Neural cell (in vitro differentiated cells): ENCODE measurements at regions not wholly inside any gene's neighbourhood (a gene's known extent, or its start where the extent isn't known, plus 50 kb on each side); places are given as distances from the start of the nearest gene placed in this dataset.

Experiments
- H2AFZ ChIP-seq: fragments of 200-600, 300-800 bp; sonication (generic), shearing (Covaris generic); 2 replicates; pipeline ENCODE4 v1.6.0; 2014; ENCODE audit warnings: low read depth, mild to moderate bottlenecking, antibody characterized with exemption, low read length, moderate library complexity
- H3F3A ChIP-seq: fragments of 200-600 bp; shearing (Covaris generic); 2 replicates; pipeline ENCODE4 v1.6.1; 2016; ENCODE audit warnings: mild to moderate bottlenecking, moderate library complexity, mixed read lengths, antibody characterized with exemption, low read length; ENCODE audit not compliant: insufficient read depth, poor library complexity, severe bottlenecking
- H3K27ac ChIP-seq: fragments of 200-600, 300-800 bp; sonication (generic), shearing (Covaris generic); 2 replicates; pipeline ENCODE4 v1.5.1; 2014; ENCODE audit warnings: mild to moderate bottlenecking, low read length, moderate library complexity
- H3K27me3 ChIP-seq: fragments of 300-800, 200-600 bp; sonication (generic), shearing (Covaris generic); 2 replicates; pipeline ENCODE4 v1.6.0; 2014; ENCODE audit warnings: mild to moderate bottlenecking, low read depth, low read length, moderate library complexity; ENCODE audit not compliant: insufficient read depth
- H3K36me3 ChIP-seq: fragments of 300-800, 200-600 bp; sonication (generic), shearing (Covaris generic); 2 replicates; pipeline ENCODE4 v1.5.1; 2014; ENCODE audit warnings: mild to moderate bottlenecking, antibody characterized with exemption, low read length, moderate library complexity; ENCODE audit not compliant: insufficient read depth
- H3K4me2 ChIP-seq: fragments of 300-800, 200-600 bp; sonication (generic), shearing (Covaris generic); 2 replicates; pipeline ENCODE4 v1.6.0; 2014; ENCODE audit warnings: mild to moderate bottlenecking, low read length
- H3K4me3 ChIP-seq: fragments of 300-800, 200-600 bp; sonication (generic), shearing (Covaris generic); 2 replicates; pipeline ENCODE4 v1.5.1; 2014; ENCODE audit warnings: mild to moderate bottlenecking, low read length, moderate library complexity
- H3K79me2 ChIP-seq: fragments of 200-600 bp; shearing (Covaris generic); replicated peaks from 2 replicates; pipeline ENCODE4 v1.6.0; 2014; ENCODE audit warnings: mild to moderate bottlenecking, low read length, moderate library complexity; ENCODE audit not compliant: insufficient read depth
- H3K9ac ChIP-seq: fragments of 300-800, 200-600 bp; sonication (generic), shearing (Covaris generic); 2 replicates; pipeline ENCODE4 v1.6.1; 2016; ENCODE audit warnings: mild to moderate bottlenecking, low read length, mixed read lengths
- H3K9me2 ChIP-seq: fragments of 200-600 bp; shearing (Covaris generic); 2 replicates; pipeline ENCODE4 v1.6.1; 2016; ENCODE audit warnings: mild to moderate bottlenecking, low read length, mixed read lengths; ENCODE audit not compliant: insufficient read depth
- H3K9me3 ChIP-seq: fragments of 200-600, 300-800 bp; sonication (generic), shearing (Covaris generic); 2 replicates; pipeline ENCODE4 v1.6.1; 2016; ENCODE audit warnings: mild to moderate bottlenecking, mixed run types, low read length, moderate library complexity, mixed read lengths
- H4K20me1 ChIP-seq: fragments of 200-600 bp; shearing (Covaris generic); 2 replicates; pipeline ENCODE4 v1.6.1; 2016; ENCODE audit warnings: mild to moderate bottlenecking, mixed run types; ENCODE audit not compliant: insufficient read depth
- CTCF ChIP-seq: fragments of 450-650 bp; IDR thresholded peaks from 2 replicates; pipeline ENCODE4 v1.5.1; 2014; ENCODE audit warnings: antibody characterized with exemption, mild to moderate bottlenecking, moderate library complexity; ENCODE audit not compliant: poor library complexity, severe bottlenecking
- EP300 ChIP-seq: fragments of 450-650 bp; conservative IDR thresholded peaks from 2 replicates; pipeline ENCODE4 v1.6.1; 2014; ENCODE audit warnings: antibody characterized with exemption, mild to moderate bottlenecking, moderate library complexity; ENCODE audit not compliant: poor library complexity, severe bottlenecking
- EZH2 ChIP-seq: fragments of 200-600, 300-800 bp; shearing (Covaris generic), sonication (generic); IDR thresholded peaks from 2 replicates; pipeline ENCODE4 v1.6.1; 2014; ENCODE audit warnings: antibody characterized with exemption, low read length, borderline replicate concordance, mild to moderate bottlenecking; ENCODE audit not compliant: insufficient read depth, poor library complexity, severe bottlenecking
- MXI1 ChIP-seq: fragments of 450-650 bp; conservative IDR thresholded peaks from 2 replicates; pipeline ENCODE4 v1.6.1; 2014; ENCODE audit warnings: antibody characterized with exemption, mild to moderate bottlenecking; ENCODE audit not compliant: poor library complexity, severe bottlenecking
- POLR2AphosphoS5 ChIP-seq: IDR thresholded peaks from 2 replicates; pipeline ENCODE4 v1.6.1; 2012
- RAD21 ChIP-seq: fragments of 450-650 bp; conservative IDR thresholded peaks from 2 replicates; pipeline ENCODE4 v1.6.1; 2014; ENCODE audit warnings: antibody characterized with exemption, mild to moderate bottlenecking, moderate library complexity
- REST ChIP-seq: IDR thresholded peaks from 2 replicates; pipeline ENCODE4 v1.6.1; 2012; ENCODE audit warnings: borderline replicate concordance
- SMC3 ChIP-seq: fragments of 450-650 bp; conservative IDR thresholded peaks from 2 replicates; pipeline ENCODE4 v1.6.1; 2014; ENCODE audit warnings: antibody characterized with exemption, mild to moderate bottlenecking, moderate library complexity; ENCODE audit not compliant: poor library complexity
- TAF1 ChIP-seq: IDR thresholded peaks from 2 replicates; pipeline ENCODE4 v1.6.1; 2012; ENCODE audit warnings: low read depth

DNA sequence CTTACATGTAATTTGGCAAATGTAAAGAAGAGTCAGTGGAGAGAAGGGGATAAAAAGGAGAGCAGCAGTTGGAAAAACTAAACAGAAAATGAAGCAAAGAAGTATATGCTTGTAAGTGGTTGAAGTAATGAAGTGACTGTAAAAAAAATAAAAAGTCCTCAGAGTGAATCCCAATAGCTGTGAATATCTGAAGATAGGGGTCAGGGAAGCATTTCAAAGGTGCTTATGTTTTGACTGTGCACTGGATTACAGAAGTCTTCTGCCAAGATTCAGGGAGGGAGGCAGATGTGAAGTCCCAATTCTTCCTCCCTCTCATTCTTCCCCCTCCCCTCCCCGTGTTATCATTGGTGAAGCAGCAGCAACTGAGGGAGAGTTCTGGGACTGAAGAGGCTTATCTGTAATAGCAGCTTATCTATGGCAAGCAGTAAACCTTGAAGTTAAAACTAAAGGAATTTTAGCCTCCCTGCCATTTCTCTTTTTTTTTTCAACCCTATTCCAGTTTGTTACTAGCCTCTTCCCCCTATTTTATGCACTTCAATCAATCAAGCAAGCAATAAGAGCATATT, 597.9 kb downstream of the IGSF11 start:
- Histone ChIP-seq H3K9me2 (no peaks in the 10 kb centered on the region), H3K27me3 (no peaks in the 10 kb centered on the region), H3K27ac (no peak overlapping the region), H3F3A (no peaks in the 10 kb centered on the region), H3K79me2 (no peaks in the 10 kb centered on the region), H3K9ac (no peak overlapping the region), H3K9me3 (no peaks in the 10 kb centered on the region), H4K20me1 (no peaks in the 10 kb centered on the region), H3K36me3 (no peaks in the 10 kb centered on the region), H3K4me3 (no peak overlapping the region), H2AFZ (no peak overlapping the region), H3K4me2 (no peak overlapping the region)
- TF ChIP-seq CTCF (no peak), SMC3 (no peak), EP300 (no peak), TAF1 (no peak), MXI1 (no peak), EZH2 (no peak), REST (no peak), RAD21 (no peak), POLR2AphosphoS5 (no peak)

GRCh38 chr3:118445036-118445435, 589.6 kb downstream of the IGSF11 start:
- Histone ChIP-seq H3K36me3 (no peaks in the 10 kb centered on the region), H3K79me2 (no peaks in the 10 kb centered on the region), H3K27ac (no peak overlapping the region), H3K4me2 (no peak overlapping the region), H2AFZ (no peak overlapping the region), H4K20me1 (no peaks in the 10 kb centered on the region), H3K9me2 (no peaks in the 10 kb centered on the region), H3K9ac (no peak overlapping the region), H3K9me3 (no peaks in the 10 kb centered on the region), H3K27me3 (no peaks in the 10 kb centered on the region), H3F3A (no peaks in the 10 kb centered on the region), H3K4me3 (no peak overlapping the region)
- TF ChIP-seq CTCF (no peak), SMC3 (no peak), REST (no peak), EP300 (no peak), MXI1 (no peak), POLR2AphosphoS5 (no peak), TAF1 (no peak), EZH2 (no peak), RAD21 (no peak)
